Astrocyte of the cerebellum (primary cell): ENCODE measurements at regions not wholly inside any gene's neighbourhood (a gene's known extent, or its start where the extent isn't known, plus 50 kb on each side); places are given as distances from the start of the nearest gene placed in this dataset.

Experiments
- DNase-seq: peaks from one replicate; pipeline ENCODE4 v3.0.0-alpha.2; 2011; ENCODE audit warnings: low read depth
- H3K4me3 ChIP-seq: 2 replicates; pipeline ENCODE4 v1.5.1; 2011; ENCODE audit warnings: mild to moderate bottlenecking, low read depth, low read length, moderate library complexity
- in situ Hi-C: cut with HindIII; loops from 2 replicates; pipeline ENCODE4 v1.10.0; 2017; ENCODE audit warnings: low sequenced_read_pairs
- TF ChIP-seq, protein P1 (sequence below): IDR thresholded peaks from 2 replicates; pipeline ENCODE4 v1.5.1; 2012; ENCODE audit warnings: low read length, low read depth, moderate library complexity, mild to moderate bottlenecking; ENCODE audit errors: missing control alignments

DNA sequence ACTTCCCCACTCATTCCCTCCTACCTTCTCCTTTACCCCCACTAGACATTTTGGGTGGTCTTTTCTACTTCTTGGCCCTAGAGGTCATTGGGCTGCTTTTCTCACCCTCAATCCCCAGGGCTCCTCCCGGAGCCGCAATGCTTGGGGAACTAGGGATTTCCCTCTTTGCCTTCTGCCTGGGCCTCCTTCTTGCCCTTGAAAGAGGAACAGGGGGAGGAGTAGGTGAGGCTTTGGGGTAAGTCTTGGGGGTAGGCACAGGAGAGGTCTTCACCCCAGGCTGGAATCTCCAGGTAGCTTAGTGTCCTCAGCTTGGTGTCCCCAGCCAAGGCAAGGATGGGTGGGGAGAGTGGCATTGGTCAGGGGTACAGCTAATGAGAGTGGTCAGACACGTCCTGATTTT, 56.2 kb upstream of the EPS8L3 start:
- in situ Hi-C loops = no loop called here

DNA sequence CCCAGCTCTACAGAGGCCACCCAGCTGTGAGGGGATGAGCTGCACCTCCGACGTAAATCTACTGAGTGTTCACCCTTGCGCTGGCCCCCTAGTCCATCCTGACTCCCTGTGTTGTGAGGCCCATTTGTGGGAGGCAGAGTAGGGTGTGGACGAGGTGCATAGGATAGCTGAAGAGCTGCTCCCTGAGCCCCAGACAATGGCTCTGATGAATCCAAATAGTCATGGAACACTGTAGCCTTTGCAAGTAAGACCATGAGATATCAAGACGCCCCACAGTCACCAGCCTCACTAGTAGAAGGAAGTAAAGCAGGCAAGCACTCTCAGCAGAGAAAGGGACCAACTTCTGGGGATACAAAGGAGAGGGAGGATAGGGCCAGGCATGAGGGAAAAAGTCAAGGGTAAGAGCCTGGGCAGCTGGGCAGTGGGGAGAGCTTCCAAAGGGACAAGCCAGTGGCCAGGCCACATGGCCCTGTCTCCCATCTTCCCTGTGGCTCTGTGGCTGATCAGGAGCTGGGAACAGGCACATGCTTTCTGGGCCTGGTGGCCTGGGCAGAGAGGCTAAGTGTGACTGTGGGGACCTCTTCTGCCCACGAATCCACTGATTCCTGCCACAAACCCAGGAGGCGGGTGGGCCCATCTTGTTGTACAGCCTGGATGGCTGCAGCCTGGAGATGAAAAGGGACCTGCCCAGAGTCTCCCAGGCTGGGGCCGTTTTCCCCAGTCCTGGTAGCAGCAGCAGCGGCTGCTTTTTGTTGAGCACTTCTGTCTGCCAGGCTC, 55.5 kb upstream of the EPS8L3 start:
- in situ Hi-C loops = no loop called here
- DNase-seq = no peak
- TF ChIP-seq, protein P1, sequence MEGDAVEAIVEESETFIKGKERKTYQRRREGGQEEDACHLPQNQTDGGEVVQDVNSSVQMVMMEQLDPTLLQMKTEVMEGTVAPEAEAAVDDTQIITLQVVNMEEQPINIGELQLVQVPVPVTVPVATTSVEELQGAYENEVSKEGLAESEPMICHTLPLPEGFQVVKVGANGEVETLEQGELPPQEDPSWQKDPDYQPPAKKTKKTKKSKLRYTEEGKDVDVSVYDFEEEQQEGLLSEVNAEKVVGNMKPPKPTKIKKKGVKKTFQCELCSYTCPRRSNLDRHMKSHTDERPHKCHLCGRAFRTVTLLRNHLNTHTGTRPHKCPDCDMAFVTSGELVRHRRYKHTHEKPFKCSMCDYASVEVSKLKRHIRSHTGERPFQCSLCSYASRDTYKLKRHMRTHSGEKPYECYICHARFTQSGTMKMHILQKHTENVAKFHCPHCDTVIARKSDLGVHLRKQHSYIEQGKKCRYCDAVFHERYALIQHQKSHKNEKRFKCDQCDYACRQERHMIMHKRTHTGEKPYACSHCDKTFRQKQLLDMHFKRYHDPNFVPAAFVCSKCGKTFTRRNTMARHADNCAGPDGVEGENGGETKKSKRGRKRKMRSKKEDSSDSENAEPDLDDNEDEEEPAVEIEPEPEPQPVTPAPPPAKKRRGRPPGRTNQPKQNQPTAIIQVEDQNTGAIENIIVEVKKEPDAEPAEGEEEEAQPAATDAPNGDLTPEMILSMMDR = no peak
- H3K4me3 ChIP-seq = no peak overlapping the region

More for the DNA sequence above, 56.2 kb upstream of the EPS8L3 start:
- no peak overlapping the region for H3K4me3 ChIP-seq
- DNase-seq = no peak
- TF ChIP-seq, protein P1 = no peak

- TF ChIP-seq, protein P1 = no peak
- no peak for DNase-seq
- in situ Hi-C loops = no loop called here
- no peak overlapping the region for H3K4me3 ChIP-seq
Observed at GRCh38 chr1:109818271-109818987, 54.7 kb upstream of the EPS8L3 start.

DNA sequence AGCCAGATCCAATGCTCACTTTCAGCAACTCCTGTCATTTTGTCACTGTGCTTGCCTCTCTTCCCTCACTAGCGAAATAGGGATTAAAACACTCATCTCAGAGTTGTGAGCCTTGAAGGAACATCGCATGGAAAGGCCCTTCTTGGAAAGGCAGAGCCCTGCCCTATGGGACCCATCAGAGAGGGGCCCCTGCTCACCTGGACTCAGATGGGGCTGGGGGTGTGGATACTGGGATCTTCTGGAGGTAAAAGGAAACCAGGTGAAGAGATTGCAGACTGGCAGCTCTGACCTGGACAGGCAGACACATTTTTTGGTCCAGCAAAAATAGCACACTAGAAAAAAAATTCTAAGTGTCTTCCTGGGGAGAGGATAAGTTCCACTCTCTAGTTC, 54.2 kb upstream of the EPS8L3 start:
- no peak for DNase-seq

DNA sequence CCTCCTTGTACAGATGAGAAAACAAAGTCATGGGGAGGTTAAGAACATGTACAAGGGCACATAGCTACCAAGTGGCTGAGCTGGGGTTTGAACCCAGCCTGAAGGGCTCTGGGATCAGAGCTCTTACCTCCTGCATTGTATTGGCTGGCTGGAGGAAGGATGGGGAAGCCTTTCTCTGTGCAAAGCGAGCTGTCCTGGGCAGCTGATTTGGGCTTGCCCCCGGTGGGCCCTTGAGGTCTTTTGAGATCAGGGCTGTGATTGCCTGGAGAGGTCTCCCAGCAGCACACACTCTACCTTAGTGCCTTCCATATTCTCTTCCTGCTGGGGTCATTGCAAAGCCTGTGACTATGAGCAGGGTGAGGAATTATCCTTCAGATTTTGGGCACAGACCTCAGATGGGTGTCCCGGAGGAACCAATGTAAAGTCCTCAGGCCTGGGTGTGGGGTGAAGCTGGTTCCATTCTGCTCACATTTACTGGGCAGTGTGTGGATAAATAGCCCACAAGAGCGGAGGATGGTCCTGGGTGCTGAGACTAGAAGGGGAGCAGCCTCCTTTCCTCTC, 53.3 kb upstream of the EPS8L3 start:
- H3K4me3 ChIP-seq = no peak overlapping the region
- DNase-seq = no peak
- TF ChIP-seq, protein P1 = no peak
- in situ Hi-C loops = no loop called here

More for the DNA sequence above, 54.2 kb upstream of the EPS8L3 start:
- no peak overlapping the region for H3K4me3 ChIP-seq
- in situ Hi-C loops = no loop called here
- TF ChIP-seq, protein P1 = no peak

DNA sequence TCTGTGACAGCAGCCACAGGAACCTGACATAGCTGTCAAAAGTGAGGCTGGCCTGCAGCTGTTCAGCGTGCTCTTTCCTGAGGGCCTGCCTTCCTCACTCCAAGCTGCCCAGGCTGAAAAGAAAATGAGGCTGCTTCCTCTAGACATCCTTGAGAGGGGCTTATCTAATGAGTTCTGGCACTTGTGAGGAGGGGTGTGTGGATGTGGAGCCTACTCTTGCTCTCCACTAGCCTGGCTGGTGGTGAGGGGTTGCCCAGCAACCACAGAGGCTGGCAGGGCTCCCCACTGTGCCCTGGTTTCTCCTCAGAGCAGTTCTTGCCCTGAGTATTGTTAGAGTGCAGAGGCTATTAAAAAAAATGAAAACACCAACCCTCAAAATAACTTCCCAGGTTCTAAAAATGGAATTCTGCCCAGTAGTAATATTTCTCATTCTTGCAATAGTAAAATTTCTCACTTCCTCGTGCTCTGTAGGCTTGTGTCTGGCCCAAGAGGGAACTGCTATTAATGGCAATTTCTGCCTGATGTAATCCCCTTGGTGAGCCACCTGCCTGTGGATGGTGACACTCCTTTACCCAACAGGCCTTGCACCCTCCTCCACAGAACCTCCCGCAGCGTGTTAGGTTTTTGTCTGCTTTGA, 52.6 kb upstream of the EPS8L3 start:
- TF ChIP-seq, protein P1 = no peak
- H3K4me3 ChIP-seq = no peak overlapping the region
- no peak for DNase-seq
- in situ Hi-C loops = no loop called here
